HG02571 (cell line): ENCODE measurements at regions not wholly inside any gene's neighbourhood (a gene's known extent, or its start where the extent isn't known, plus 50 kb on each side); places are given as distances from the start of the nearest gene placed in this dataset.
"Not testable (repeated sequence)": the region's sequence is repeated elsewhere in the genome, so short reads cannot be mapped to it uniquely, and the experiment has no call there.

ENCODE experiments used
- ATAC-seq: cut with Tn5 transposase; IDR thresholded peaks from one replicate; pipeline ENCODE4 v1.9.1; 2021; ENCODE audit warnings: mild to moderate bottlenecking, moderate library complexity; ENCODE audit not compliant: unreplicated experiment

- ATAC-seq, result no peak
Observed at GRCh38 chr2:56934866-56935265, 751.1 kb downstream of the CCDC85A start.

- no peak for ATAC-seq
Observed at GRCh38 chr2:56940054-56940453, 756.3 kb downstream of the CCDC85A start.

- ATAC-seq, result no peak
Observed at GRCh38 chr2:56952871-56953270, 769.1 kb downstream of the CCDC85A start.

- ATAC-seq, result no peak
Observed at GRCh38 chr2:56960581-56960980, 776.8 kb downstream of the CCDC85A start.

GRCh38 chr2:56962673-56963072 is 778.9 kb downstream of the CCDC85A start:
- ATAC-seq, result no peak

GRCh38 chr2:56969513-56969912 is 785.7 kb downstream of the CCDC85A start:
- no peak for ATAC-seq

- ATAC-seq, result no peak
Observed at GRCh38 chr2:56971383-56971974, 787.7 kb downstream of the CCDC85A start.

GRCh38 chr2:56981554-56981953 is 797.8 kb downstream of the CCDC85A start:
- no peak for ATAC-seq

GRCh38 chr2:56985609-56986008 is 801.8 kb downstream of the CCDC85A start:
- ATAC-seq, result no peak

GRCh38 chr2:57022496-57022895 is 838.7 kb downstream of the CCDC85A start:
- ATAC-seq, result no peak

GRCh38 chr2:57044931-57045635 is 861.3 kb downstream of the CCDC85A start:
- no peak for ATAC-seq

- ATAC-seq, result no peak
Observed at GRCh38 chr2:57049273-57049672, 865.5 kb downstream of the CCDC85A start.

- ATAC-seq, result no peak
Observed at GRCh38 chr2:57050007-57050406, 866.2 kb downstream of the CCDC85A start.

GRCh38 chr2:57066301-57066700 is 882.5 kb downstream of the CCDC85A start:
- ATAC-seq, result not testable (repeated sequence)

- ATAC-seq, result no peak
Observed at GRCh38 chr2:57075226-57075625, 891.4 kb downstream of the CCDC85A start.

GRCh38 chr2:57080035-57080434 is 896.2 kb downstream of the CCDC85A start:
- no peak for ATAC-seq

- ATAC-seq, result no peak
Observed at GRCh38 chr2:57084697-57085281, 901.0 kb downstream of the CCDC85A start.

GRCh38 chr2:57093020-57093419 is 909.2 kb downstream of the CCDC85A start:
- ATAC-seq, result no peak

- no peak for ATAC-seq
Observed at GRCh38 chr2:57097855-57098254, 914.1 kb downstream of the CCDC85A start.

- ATAC-seq, result no peak
Observed at GRCh38 chr2:57100436-57100835, 916.6 kb downstream of the CCDC85A start.

GRCh38 chr2:57105694-57106093 is 921.9 kb downstream of the CCDC85A start:
- ATAC-seq, result no peak

GRCh38 chr2:57107353-57107752 is 923.6 kb downstream of the CCDC85A start:
- ATAC-seq, result no peak
